MM.1S (cell line): ENCODE measurements at regions not wholly inside any gene's neighbourhood (a gene's known extent, or its start where the extent isn't known, plus 50 kb on each side); places are given as distances from the start of the nearest gene placed in this dataset.

Experiments used
- DNase-seq: peaks from one replicate; pipeline ENCODE4 v3.0.0-alpha.2; 2015
- H2AFZ ChIP-seq: fragments of 300-600 bp; sonication (generic); 2 replicates; pipeline ENCODE4 v1.6.0; 2016; ENCODE audit warnings: antibody characterized with exemption, low read length
- H3F3A ChIP-seq: fragments of 300-600 bp; sonication (generic); 2 replicates; pipeline ENCODE4 v1.6.1; 2016; ENCODE audit warnings: mild to moderate bottlenecking, antibody characterized with exemption, low read length, moderate library complexity, mixed read lengths; ENCODE audit not compliant: insufficient read depth
- H3K27ac ChIP-seq: fragments of 300-600 bp; sonication (generic); 2 replicates; pipeline ENCODE4 v1.5.1; 2016; ENCODE audit warnings: mild to moderate bottlenecking, low read length
- H3K27me3 ChIP-seq: fragments of 300-600 bp; sonication (generic); replicated peaks from 2 replicates; pipeline ENCODE4 v1.6.0; 2016; ENCODE audit warnings: low read length; ENCODE audit not compliant: insufficient read depth
- H3K36me3 ChIP-seq: fragments of 300-600 bp; sonication (generic); replicated peaks from 2 replicates; pipeline ENCODE4 v1.6.1; 2016; ENCODE audit warnings: mild to moderate bottlenecking, low read length, mixed read lengths; ENCODE audit not compliant: insufficient read depth
- H3K4me1 ChIP-seq: fragments of 300-600 bp; sonication (generic); 2 replicates; pipeline ENCODE4 v1.6.1; 2016; ENCODE audit warnings: low read length, mixed read lengths
- H3K4me2 ChIP-seq: fragments of 300-600 bp; sonication (generic); 2 replicates; pipeline ENCODE4 v1.6.0; 2016; ENCODE audit warnings: low read depth, low read length
- H3K4me3 ChIP-seq: fragments of 300-600 bp; sonication (generic); 2 replicates; pipeline ENCODE4 v1.5.1; 2016; ENCODE audit warnings: low read length, mixed read lengths
- H3K79me2 ChIP-seq: fragments of 300-600 bp; sonication (generic); 2 replicates; pipeline ENCODE4 v1.6.1; 2016; ENCODE audit warnings: mixed run types, low read length, mixed read lengths
- H3K9ac ChIP-seq: fragments of 300-600 bp; sonication (generic); 2 replicates; pipeline ENCODE4 v1.6.1; 2016; ENCODE audit warnings: low read length, mixed read lengths
- H3K9me2 ChIP-seq: fragments of 300-600 bp; sonication (generic); replicated peaks from 2 replicates; pipeline ENCODE4 v1.6.1; 2016; ENCODE audit warnings: mild to moderate bottlenecking, low read length, mixed read lengths; ENCODE audit not compliant: insufficient read depth
- H3K9me3 ChIP-seq: fragments of 300-600 bp; sonication (generic); replicated peaks from 2 replicates; pipeline ENCODE4 v1.6.1; 2016; ENCODE audit warnings: mild to moderate bottlenecking, low read length, mixed read lengths; ENCODE audit not compliant: insufficient read depth
- H4K20me1 ChIP-seq: fragments of 300-600 bp; sonication (generic); 2 replicates; pipeline ENCODE4 v1.6.1; 2016; ENCODE audit warnings: mild to moderate bottlenecking, low read length, moderate library complexity, mixed read lengths; ENCODE audit not compliant: insufficient read depth
- EZH2 ChIP-seq: fragments of 300-600 bp; sonication (generic); optimal IDR thresholded peaks from 2 replicates; pipeline ENCODE3; 2017; ENCODE audit warnings: low read depth, mild to moderate bottlenecking, antibody characterized with exemption, low read length, mixed read lengths
- EZH2phosphoT487 ChIP-seq: fragments of 300-600 bp; sonication (generic); IDR thresholded peaks from 2 replicates; pipeline ENCODE4 v1.6.1; 2018; ENCODE audit warnings: antibody characterized with exemption, low read length
- TF ChIP-seq, protein P1 (sequence below): fragments of 300-600 bp; sonication (generic); IDR thresholded peaks from 2 replicates; pipeline ENCODE4 v1.5.1; 2016; ENCODE audit warnings: antibody characterized with exemption, low read length, mixed read lengths

GRCh38 chr4:45484740-45485139, 639.1 kb downstream of the GABRG1 start:
- Histone ChIP-seq H3K27ac (no peak overlapping the region), H4K20me1 (no peaks in the 10 kb centered on the region), H3K4me1 (no peaks in the 10 kb centered on the region), H3K9me2 (no peaks in the 10 kb centered on the region), H3F3A (no peaks in the 10 kb centered on the region), H2AFZ (no peak overlapping the region), H3K9me3 (no peaks in the 10 kb centered on the region), H3K9ac (no peak overlapping the region), H3K27me3 (no peaks in the 10 kb centered on the region), H3K4me3 (no peak overlapping the region), H3K36me3 (no peaks in the 10 kb centered on the region), H3K79me2 (no peaks in the 10 kb centered on the region), H3K4me2 (no peak overlapping the region)
- TF ChIP-seq EZH2 (no peak), EZH2phosphoT487 (no peak)
- TF ChIP-seq, protein P1, sequence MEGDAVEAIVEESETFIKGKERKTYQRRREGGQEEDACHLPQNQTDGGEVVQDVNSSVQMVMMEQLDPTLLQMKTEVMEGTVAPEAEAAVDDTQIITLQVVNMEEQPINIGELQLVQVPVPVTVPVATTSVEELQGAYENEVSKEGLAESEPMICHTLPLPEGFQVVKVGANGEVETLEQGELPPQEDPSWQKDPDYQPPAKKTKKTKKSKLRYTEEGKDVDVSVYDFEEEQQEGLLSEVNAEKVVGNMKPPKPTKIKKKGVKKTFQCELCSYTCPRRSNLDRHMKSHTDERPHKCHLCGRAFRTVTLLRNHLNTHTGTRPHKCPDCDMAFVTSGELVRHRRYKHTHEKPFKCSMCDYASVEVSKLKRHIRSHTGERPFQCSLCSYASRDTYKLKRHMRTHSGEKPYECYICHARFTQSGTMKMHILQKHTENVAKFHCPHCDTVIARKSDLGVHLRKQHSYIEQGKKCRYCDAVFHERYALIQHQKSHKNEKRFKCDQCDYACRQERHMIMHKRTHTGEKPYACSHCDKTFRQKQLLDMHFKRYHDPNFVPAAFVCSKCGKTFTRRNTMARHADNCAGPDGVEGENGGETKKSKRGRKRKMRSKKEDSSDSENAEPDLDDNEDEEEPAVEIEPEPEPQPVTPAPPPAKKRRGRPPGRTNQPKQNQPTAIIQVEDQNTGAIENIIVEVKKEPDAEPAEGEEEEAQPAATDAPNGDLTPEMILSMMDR: no peak
- DNase-seq: no peak

GRCh38 chr4:45482346-45482745, 641.5 kb downstream of the GABRG1 start:
- Histone ChIP-seq H3K4me1 (no peaks in the 10 kb centered on the region), H3K27ac (no peak overlapping the region), H2AFZ (no peak overlapping the region), H3K4me3 (no peak overlapping the region), H3K79me2 (no peaks in the 10 kb centered on the region), H3K4me2 (no peak overlapping the region), H3K27me3 (no peaks in the 10 kb centered on the region), H3K9me3 (no peaks in the 10 kb centered on the region), H3F3A (no peaks in the 10 kb centered on the region), H3K9me2 (no peaks in the 10 kb centered on the region), H3K36me3 (no peaks in the 10 kb centered on the region), H4K20me1 (no peaks in the 10 kb centered on the region), H3K9ac (no peak overlapping the region)
- no peak for DNase-seq
- TF ChIP-seq EZH2phosphoT487: no peak
- TF ChIP-seq, protein P1: no peak

GRCh38 chr4:45477311-45477733, 646.5 kb downstream of the GABRG1 start:
- Histone ChIP-seq H3K4me2 (no peak overlapping the region), H3K79me2 (no peaks in the 10 kb centered on the region), H3K4me1 (no peaks in the 10 kb centered on the region), H3K27ac (no peak overlapping the region), H3K36me3 (no peaks in the 10 kb centered on the region), H2AFZ (no peak overlapping the region), H4K20me1 (no peaks in the 10 kb centered on the region), H3K9me2 (no peaks in the 10 kb centered on the region), H3K9ac (no peak overlapping the region), H3K4me3 (no peak overlapping the region), H3K9me3 (no peaks in the 10 kb centered on the region), H3F3A (no peaks in the 10 kb centered on the region), H3K27me3 (no peaks in the 10 kb centered on the region)
- no peak for DNase-seq
- TF ChIP-seq, protein P1: no peak
- no peak for TF ChIP-seq EZH2phosphoT487
- no peak for TF ChIP-seq EZH2
